ENCODE measurements at regions not wholly inside any gene's neighbourhood (a gene's known extent, or its start where the extent isn't known, plus 50 kb on each side); places are given as distances from the start of the nearest gene placed in this dataset.

DNA sequence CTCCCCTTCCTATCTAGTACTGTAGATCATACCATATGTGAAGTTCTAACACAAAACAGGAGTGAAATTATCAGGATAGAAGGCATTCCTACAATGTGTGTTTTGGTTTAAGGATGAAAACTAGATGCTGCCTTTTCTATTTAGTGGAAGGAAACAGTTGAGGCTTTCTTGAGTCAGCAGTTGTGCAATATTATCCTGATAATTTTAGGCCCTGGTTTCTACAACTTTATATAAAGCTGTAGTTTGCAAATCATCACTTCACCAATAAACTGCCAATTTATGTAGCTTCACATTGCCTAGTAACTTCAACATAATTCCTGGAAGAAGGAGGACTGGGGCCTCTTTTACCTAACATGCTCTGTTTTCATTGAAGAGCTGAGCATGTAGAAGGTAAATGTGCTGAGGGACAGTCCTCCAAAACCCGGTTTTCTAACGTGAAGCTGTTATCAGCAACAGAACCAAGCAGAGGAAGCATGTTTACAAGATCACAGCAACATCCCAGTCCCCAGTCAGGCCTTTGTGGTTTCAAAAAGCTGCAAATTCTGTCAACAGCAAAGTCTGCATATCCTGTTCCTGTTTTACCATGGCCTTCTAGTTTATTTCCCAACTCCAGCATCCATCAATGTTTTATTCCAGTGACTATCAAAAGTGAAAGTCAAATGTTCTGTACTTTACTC, 513.4 kb upstream of the MEF2C start:
- no peaks in the 10 kb centered on the region for H3K9me3 ChIP-seq (ENCODE audit: insufficient read depth in 2 of 2, low read depth in 1 of 2, low read length in 1 of 2)
- no peaks in the 10 kb centered on the region for H3K4me1 ChIP-seq (replicated peaks in 1 of 4; ENCODE audit: control insufficient read depth in 3 of 4, insufficient read depth in 4 of 4, low read length in 3 of 4)
- no peak overlapping the region for H3K18ac ChIP-seq (ENCODE audit: extremely low read depth, low read length)
- no peaks in the 10 kb centered on the region for H3K23me2 ChIP-seq (ENCODE audit: low read depth, low read length)
- H2BK15ac ChIP-seq (ENCODE audit: low read length): no peak overlapping the region
- no peak overlapping the region for H2BK5ac ChIP-seq (ENCODE audit: low read depth, low read length)
- no peak overlapping the region for H3K27ac ChIP-seq (ENCODE audit: low read depth, low read length)
- H2BK12ac ChIP-seq (ENCODE audit: low read depth, low read length): no peak overlapping the region
- no peak overlapping the region for H2AK5ac ChIP-seq (ENCODE audit: low read depth, low read length)
- no peak overlapping the region for H3K56ac ChIP-seq (replicated peaks; ENCODE audit: insufficient read length, low read depth, low read length)
- H3K23ac ChIP-seq (ENCODE audit: insufficient read length): no peak overlapping the region
- H3K4me2 ChIP-seq (ENCODE audit: insufficient read depth in 1 of 2, low read depth in 2 of 2, low read length in 2 of 2): no peak overlapping the region
- DNase-seq (ENCODE audit: low read depth in 1 of 2, low spot score in 2 of 2): no peak
- 72% methylated on average over 2 of the region's 2 CpGs; no CpG with 5 or more reads in 1 of the 2 experiments for WGBS, 2 experiments (ENCODE audit: extremely low coverage in 1 of 2, insufficient coverage in 1 of 2, insufficient read length in 1 of 2, insufficient replicate concordance in 2 of 2, low coverage in 1 of 2, low lambda C conversion rate in 2 of 2, missing lambda C conversion rate in 1 of 2)
- no peak overlapping the region for H3K14ac ChIP-seq (ENCODE audit: insufficient read length)
- H4K20me1 ChIP-seq (replicated peaks in 1 of 2; ENCODE audit: control insufficient read depth in 1 of 2, insufficient read depth in 2 of 2, low read length in 2 of 2): no peaks in the 10 kb centered on the region
- H3K79me1 ChIP-seq (ENCODE audit: low read depth, low read length): no peaks in the 10 kb centered on the region
- no peak overlapping the region for H3K4ac ChIP-seq (replicated peaks; ENCODE audit: insufficient read length, low read depth, low read length)
- H3K79me2 ChIP-seq (ENCODE audit: control insufficient read depth in 1 of 2, insufficient read depth in 2 of 2, low read length in 2 of 2): no peaks in the 10 kb centered on the region
- FAIRE-seq: no peak
- no peak overlapping the region for H2BK120ac ChIP-seq (replicated peaks; ENCODE audit: low read depth, low read length)
- H3K36me3 ChIP-seq (ENCODE audit: control insufficient read depth in 2 of 4, insufficient read depth in 4 of 4, low read length in 3 of 4): no peaks in the 10 kb centered on the region
- POLR2A ChIA-PET (ENCODE audit: partially characterized antibody): no interaction called here
- H3K9ac ChIP-seq (replicated peaks in 1 of 4; ENCODE audit: extremely low read depth in 1 of 4, low read depth in 3 of 4, low read length in 3 of 4): no peak overlapping the region
- no peak overlapping the region for H4K8ac ChIP-seq (ENCODE audit: extremely low read depth, insufficient read depth, low read length)
- H4K5ac ChIP-seq (ENCODE audit: insufficient read length, low read depth, low read length): no peak overlapping the region
- no peaks in the 10 kb centered on the region for H3K27me3 ChIP-seq (replicated peaks in 1 of 4; ENCODE audit: control insufficient read depth in 3 of 4, extremely low read depth in 1 of 4, insufficient read depth in 3 of 4, low read length in 3 of 4)
- CTCF ChIA-PET (ENCODE audit: partially characterized antibody): no interaction called here
- H3K4me3 ChIP-seq (ENCODE audit: extremely low read depth in 1 of 4, insufficient read depth in 2 of 4, low read depth in 3 of 4, low read length in 4 of 4): no peak overlapping the region
- no peak overlapping the region for H2BK20ac ChIP-seq (ENCODE audit: low read length)
- peak overlapping the region; percentile 75; the same call in 1 of the 2 replicates for H2AFZ ChIP-seq (ENCODE audit: low read length)
- H4K91ac ChIP-seq (replicated peaks; ENCODE audit: insufficient read length, low read length): no peak overlapping the region
- TF ChIP-seq BRCA1 (IDR thresholded peaks at IDR 0.05; ENCODE audit: low read depth, low read length): no peak
- no peak for TF ChIP-seq TEAD4 (IDR thresholded peaks at IDR 0.05; ENCODE audit: low read depth, low read length)
- TF ChIP-seq, protein P1, sequence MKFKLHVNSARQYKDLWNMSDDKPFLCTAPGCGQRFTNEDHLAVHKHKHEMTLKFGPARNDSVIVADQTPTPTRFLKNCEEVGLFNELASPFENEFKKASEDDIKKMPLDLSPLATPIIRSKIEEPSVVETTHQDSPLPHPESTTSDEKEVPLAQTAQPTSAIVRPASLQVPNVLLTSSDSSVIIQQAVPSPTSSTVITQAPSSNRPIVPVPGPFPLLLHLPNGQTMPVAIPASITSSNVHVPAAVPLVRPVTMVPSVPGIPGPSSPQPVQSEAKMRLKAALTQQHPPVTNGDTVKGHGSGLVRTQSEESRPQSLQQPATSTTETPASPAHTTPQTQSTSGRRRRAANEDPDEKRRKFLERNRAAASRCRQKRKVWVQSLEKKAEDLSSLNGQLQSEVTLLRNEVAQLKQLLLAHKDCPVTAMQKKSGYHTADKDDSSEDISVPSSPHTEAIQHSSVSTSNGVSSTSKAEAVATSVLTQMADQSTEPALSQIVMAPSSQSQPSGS (IDR thresholded peaks at IDR 0.05; ENCODE audit: low read length): no peak
- no peak for TF ChIP-seq TAF1 (IDR thresholded peaks at IDR 0.05; ENCODE audit: low read depth, low read length)
- no peak for TF ChIP-seq KDM4A (IDR thresholded peaks at IDR 0.05; ENCODE audit: low read depth, low read length, severe bottlenecking)
- TF ChIP-seq POLR2A (IDR thresholded peaks at IDR 0.05; ENCODE audit: control extremely low read depth in 1 of 2, low read depth in 2 of 2, low read length in 2 of 2): no peak
- TF ChIP-seq CBX8 (IDR thresholded peaks at IDR 0.05; ENCODE audit: borderline replicate concordance, low read depth, low read length): no peak
- TF ChIP-seq SAP30 (IDR thresholded peaks at IDR 0.05; ENCODE audit: insufficient read depth, insufficient replicate concordance, low read length): no peak
- TF ChIP-seq, protein P2, sequence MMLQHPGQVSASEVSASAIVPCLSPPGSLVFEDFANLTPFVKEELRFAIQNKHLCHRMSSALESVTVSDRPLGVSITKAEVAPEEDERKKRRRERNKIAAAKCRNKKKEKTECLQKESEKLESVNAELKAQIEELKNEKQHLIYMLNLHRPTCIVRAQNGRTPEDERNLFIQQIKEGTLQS (IDR thresholded peaks at IDR 0.05; ENCODE audit: insufficient read depth, low read depth, low read length): no peak
- no peak for TF ChIP-seq ASH2L (IDR thresholded peaks at IDR 0.05; ENCODE audit: low read length)
- no peak for TF ChIP-seq CREB1 (IDR thresholded peaks at IDR 0.05)
- TF ChIP-seq EGR1 (IDR thresholded peaks at IDR 0.05; ENCODE audit: borderline replicate concordance, low read depth, low read length): no peak
- no peak for TF ChIP-seq BACH1 (IDR thresholded peaks at IDR 0.05; ENCODE audit: low read length)
